ENCODE measurements at regions not wholly inside any gene's neighbourhood (a gene's known extent, or its start where the extent isn't known, plus 50 kb on each side); places are given as distances from the start of the nearest gene placed in this dataset.

GRCh38 chr17:74134991-74135390, 68.5 kb upstream of the RPL38 start:
- TF ChIP-seq CTCF (IDR thresholded peaks at IDR 0.05; ENCODE audit: control extremely low read depth in 1 of 3, insufficient read depth in 1 of 3, low read depth in 1 of 3, low read length in 3 of 3), result no peak
- no peak for TF ChIP-seq SP1 (IDR thresholded peaks at IDR 0.05; ENCODE audit: low read depth, low read length)
- TF ChIP-seq EGR1 (IDR thresholded peaks at IDR 0.05; ENCODE audit: borderline replicate concordance, low read depth, low read length), result no peak
- TF ChIP-seq MAX (IDR thresholded peaks at IDR 0.05), result no peak
- TF ChIP-seq, protein P1, sequence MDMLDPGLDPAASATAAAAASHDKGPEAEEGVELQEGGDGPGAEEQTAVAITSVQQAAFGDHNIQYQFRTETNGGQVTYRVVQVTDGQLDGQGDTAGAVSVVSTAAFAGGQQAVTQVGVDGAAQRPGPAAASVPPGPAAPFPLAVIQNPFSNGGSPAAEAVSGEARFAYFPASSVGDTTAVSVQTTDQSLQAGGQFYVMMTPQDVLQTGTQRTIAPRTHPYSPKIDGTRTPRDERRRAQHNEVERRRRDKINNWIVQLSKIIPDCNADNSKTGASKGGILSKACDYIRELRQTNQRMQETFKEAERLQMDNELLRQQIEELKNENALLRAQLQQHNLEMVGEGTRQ (IDR thresholded peaks at IDR 0.05; ENCODE audit: low read length), result no peak
- no peak for TF ChIP-seq PHF8 (conservative IDR thresholded peaks at IDR 0.05; ENCODE audit: low read depth, low read length)
